Ectodermal cell (in vitro differentiated cells): ENCODE measurements at regions not wholly inside any gene's neighbourhood (a gene's known extent, or its start where the extent isn't known, plus 50 kb on each side); places are given as distances from the start of the nearest gene placed in this dataset.
A peak's percentile ranks its signal among the peaks of the same experiment; 100 is the strongest.
"Not testable (repeated sequence)": the region's sequence is repeated elsewhere in the genome, so short reads cannot be mapped to it uniquely, and the experiment has no call there.

Experiments
- H3K27ac ChIP-seq: 2 replicates; pipeline ENCODE4 v1.7.0; 2013; ENCODE audit warnings: mild to moderate bottlenecking, low read depth, low read length; ENCODE audit not compliant: insufficient read depth, poor library complexity, severe bottlenecking
- H3K27me3 ChIP-seq: 2 replicates; pipeline ENCODE4 v1.7.0; 2013; ENCODE audit warnings: mild to moderate bottlenecking, low read length; ENCODE audit not compliant: insufficient read depth, control insufficient read depth, poor library complexity, severe bottlenecking
- H3K36me3 ChIP-seq: one replicate; pipeline ENCODE4 v1.7.0; 2013; ENCODE audit warnings: low read length; ENCODE audit not compliant: control insufficient read depth, insufficient read depth
- H3K4me1 ChIP-seq: one replicate; pipeline ENCODE4 v1.7.0; 2013; ENCODE audit warnings: low read length; ENCODE audit not compliant: control insufficient read depth, insufficient read depth
- H3K4me3 ChIP-seq: 2 replicates; pipeline ENCODE4 v1.7.0; 2013; ENCODE audit warnings: low read depth, low read length, control low read depth; ENCODE audit not compliant: insufficient read depth
- H3K9me3 ChIP-seq: 2 replicates; pipeline ENCODE4 v1.7.0; 2013; ENCODE audit warnings: mild to moderate bottlenecking, low read length, moderate library complexity; ENCODE audit not compliant: control insufficient read depth
- WGBS, 2 experiments: methylation state at CpG; one replicate each; pipeline ENCODE4 v1.1.7; 2013; ENCODE audit warnings: missing lambda C conversion rate in 2 of 2; 5-methylcytosine and 5-hydroxymethylcytosine counted together

DNA sequence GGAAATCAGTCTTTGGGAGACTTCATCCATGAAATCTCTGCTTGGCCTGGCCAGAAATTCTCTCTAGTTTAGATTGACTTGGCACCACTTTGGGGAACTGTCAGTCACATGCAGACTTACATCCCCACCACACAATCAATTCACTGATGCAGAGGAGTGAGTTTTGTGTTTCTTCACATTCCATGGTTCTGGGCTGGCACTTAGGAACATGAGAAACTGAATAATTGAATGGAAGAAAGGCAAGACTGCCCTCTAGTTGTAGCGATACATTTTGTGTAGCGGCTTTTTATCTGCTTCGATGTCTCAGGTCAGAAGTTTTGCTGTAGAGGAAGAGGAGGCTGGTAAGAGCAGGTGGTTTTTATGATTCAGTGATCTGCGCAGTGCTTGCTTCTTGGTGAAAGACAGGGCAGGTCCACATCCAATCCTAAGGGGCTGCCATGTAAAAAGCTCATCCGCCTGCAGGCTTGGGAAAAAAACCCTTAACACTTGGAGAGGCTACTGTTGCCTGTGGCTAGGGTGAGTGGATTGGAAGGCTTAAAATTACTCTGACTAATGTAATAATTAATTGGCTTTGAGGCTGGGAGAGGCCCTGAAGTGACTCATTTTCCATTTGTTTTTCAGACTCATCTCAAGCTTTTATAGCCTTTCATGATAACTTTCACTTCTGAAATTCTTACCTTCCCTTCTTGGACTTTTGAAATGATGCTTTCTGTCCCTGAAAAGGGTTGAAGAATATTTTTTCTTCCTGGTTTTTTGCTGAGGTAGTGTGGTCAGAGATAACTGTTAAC, 75.4 kb upstream of the LPCAT1 start:
- H3K27me3 ChIP-seq, H3K9me3 ChIP-seq, H3K4me3 ChIP-seq, H3K36me3 ChIP-seq, H3K27ac ChIP-seq, H3K4me1 ChIP-seq: not testable (repeated sequence)
- 56 to 80% methylated on average over 3 to 5 of the region's 5 CpGs for WGBS, 2 experiments

DNA sequence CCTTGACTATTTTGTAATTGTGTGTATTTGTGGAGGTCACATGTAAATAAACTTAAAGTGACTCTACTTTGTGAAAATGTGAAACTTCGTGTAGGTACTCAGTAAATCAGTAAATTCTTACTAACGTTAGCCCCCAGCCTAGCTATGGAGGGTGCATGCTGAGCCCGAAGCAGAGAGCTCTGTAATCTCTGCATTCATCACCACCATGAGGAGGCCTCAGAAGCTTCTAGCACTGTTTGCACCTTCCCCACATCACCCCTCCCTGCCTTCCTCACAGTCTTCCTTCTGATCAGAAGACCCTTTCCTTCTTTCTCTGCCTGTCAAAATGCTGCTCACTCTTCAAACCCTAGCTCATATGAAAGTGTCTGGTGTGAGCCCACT, 73.3 kb upstream of the LPCAT1 start:
- not testable (repeated sequence) for H3K27ac ChIP-seq
- 16 to 39% methylated on average over 2 of the region's 3 CpGs for WGBS, 2 experiments

DNA sequence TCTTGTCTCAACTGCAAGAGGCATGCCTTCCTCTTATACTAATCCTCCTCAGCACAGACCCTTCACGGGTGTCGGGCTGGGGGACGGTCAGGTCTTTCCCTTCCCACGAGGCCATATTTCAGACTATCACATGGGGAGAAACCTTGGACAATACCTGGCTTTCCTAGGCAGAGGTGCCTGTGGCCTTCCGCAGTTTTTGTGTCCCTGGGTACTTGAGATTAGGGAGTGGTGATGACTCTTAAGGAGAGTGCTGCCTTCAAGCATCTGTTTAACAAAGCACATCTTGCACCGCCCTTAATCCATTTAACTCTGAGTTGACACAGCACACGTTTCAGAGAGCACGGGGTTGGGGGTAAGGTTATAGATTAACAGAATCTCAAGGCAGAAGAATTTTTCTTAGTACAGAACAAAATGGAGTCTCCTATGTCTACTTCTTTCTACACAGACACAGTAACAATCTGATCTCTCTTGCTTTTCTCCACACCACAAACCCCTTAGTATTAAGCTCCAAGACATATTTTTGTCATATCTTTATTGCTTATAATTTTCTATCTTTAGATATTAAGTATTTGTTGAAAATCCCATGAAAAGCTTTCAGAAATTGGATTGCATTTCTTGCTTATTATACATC, 72.8 kb upstream of the LPCAT1 start:
- H3K27ac ChIP-seq, H3K36me3 ChIP-seq, H3K4me3 ChIP-seq, H3K9me3 ChIP-seq, H3K4me1 ChIP-seq, H3K27me3 ChIP-seq: not testable (repeated sequence)
- WGBS, 2 experiments = 28% methylated on average over 4 of the region's 8 CpGs; no CpG with 5 or more reads in 1 of the 2 experiments

More for the DNA sequence above, 73.3 kb upstream of the LPCAT1 start:
- not testable (repeated sequence) for H3K27me3 ChIP-seq, H3K36me3 ChIP-seq, H3K9me3 ChIP-seq, H3K4me3 ChIP-seq, H3K4me1 ChIP-seq

DNA sequence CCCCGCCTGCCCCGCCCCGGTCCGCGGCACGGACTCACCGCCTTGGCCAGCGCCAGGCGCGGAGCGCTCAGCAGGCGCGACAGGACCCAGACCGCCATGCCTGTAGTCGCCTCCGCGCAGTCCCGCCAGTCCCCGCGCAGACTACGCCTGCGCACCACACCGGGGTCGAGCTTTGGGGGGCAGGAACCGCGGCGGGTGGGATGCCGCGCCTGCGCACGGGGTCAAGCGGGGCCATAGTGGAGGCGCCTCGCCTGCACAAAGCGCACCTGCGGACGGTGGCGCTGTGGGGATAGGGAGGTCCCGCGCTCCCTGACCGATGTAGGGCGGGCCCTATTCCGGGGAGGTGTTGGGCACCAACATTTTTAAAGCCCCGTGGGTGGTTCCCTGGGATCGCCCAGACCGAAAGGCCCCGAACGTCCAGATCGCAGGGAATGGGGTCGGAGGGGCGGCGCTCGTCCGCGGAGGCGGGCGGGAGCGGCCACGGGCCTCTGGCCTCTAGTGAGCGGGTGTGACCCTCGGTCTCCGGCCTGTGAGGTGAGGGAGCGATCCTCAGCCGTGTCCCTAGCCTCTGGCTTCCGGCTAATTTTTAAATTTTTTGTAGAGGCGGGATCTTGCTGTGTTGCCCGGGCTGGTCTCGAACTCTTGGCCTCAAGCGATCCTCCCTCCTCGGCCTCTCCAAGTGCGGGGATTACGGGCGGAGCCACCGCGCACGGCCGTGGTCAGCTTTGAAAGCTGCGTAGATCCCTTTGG, 70.8 kb upstream of the LPCAT1 start:
- H3K27ac ChIP-seq = no peak overlapping the region
- H3K4me3 ChIP-seq = peak overlapping the region; percentile 53
- no peaks in the 10 kb centered on the region for H3K4me1 ChIP-seq
- WGBS, 2 experiments = 21% methylated on average over 78 of the region's 78 CpGs
- H3K36me3 ChIP-seq = no peaks in the 10 kb centered on the region
- H3K27me3 ChIP-seq = no peaks in the 10 kb centered on the region
- no peaks in the 10 kb centered on the region for H3K9me3 ChIP-seq

DNA sequence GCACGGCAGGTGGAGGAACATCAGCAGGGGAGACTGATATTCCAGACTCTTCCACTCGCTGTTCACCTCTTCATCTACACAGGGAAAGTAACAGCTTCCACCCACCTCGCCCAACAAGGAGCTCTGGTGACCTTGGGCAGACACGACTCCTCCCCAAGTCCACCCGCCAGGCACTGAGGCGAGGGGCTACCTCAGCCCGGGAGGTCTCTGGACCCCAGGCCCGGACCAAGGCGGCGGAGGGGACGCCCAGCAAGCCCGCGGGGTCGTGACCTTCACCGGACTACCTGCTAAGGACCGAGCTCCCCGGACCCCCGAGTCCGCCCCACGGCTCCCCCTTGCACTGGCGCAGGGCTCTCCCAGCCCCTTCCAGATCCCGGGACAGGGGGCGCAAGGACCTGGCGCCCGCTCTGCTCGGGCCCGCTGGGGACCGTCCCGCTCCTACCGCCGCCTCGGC, 70.2 kb upstream of the LPCAT1 start:
- no peak overlapping the region for H3K27ac ChIP-seq
- no peaks in the 10 kb centered on the region for H3K27me3 ChIP-seq
- H3K9me3 ChIP-seq = no peaks in the 10 kb centered on the region
- no peaks in the 10 kb centered on the region for H3K4me1 ChIP-seq
- peaks cover 4% of the 10 kb centered on the region for H3K36me3 ChIP-seq
- 4 to 5% methylated on average over 32 of the region's 32 CpGs for WGBS, 2 experiments
- peak overlapping the region; percentile 53 for H3K4me3 ChIP-seq

DNA sequence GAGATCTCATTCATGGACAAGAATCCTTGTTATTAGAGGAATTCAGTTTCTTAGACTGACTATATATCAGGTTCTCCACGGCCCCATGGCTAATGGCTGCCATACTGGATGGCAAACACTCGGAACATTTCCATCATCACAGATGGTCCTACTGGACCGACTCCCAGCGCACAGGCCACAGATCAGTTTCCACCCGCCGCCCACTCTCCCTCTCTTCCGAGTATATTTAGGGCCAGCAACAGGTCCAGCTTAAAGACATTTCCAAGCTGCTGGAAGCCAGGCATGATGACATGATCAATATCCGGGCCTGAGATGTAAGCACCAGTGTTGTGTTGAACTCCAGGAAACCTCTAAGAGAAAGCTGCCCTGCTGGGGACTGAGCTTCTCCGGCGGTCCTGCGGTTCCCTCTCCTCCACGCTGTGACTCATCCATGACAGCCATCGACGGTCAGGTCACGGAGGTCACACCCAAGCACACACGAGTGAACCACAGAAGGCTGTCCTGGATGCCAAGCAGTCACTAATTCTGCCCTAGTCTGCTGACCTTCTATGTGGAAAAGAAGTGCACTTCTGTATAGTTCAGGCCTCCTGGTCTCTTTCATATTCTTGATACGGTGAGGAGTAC, 64.4 kb upstream of the LPCAT1 start:
- peaks cover 24% of the 10 kb centered on the region for H3K36me3 ChIP-seq
- H3K4me1 ChIP-seq, H3K4me3 ChIP-seq, H3K27me3 ChIP-seq, H3K9me3 ChIP-seq, H3K27ac ChIP-seq: not testable (repeated sequence)
- 96 to 97% methylated on average over 17 of the region's 17 CpGs for WGBS, 2 experiments

DNA sequence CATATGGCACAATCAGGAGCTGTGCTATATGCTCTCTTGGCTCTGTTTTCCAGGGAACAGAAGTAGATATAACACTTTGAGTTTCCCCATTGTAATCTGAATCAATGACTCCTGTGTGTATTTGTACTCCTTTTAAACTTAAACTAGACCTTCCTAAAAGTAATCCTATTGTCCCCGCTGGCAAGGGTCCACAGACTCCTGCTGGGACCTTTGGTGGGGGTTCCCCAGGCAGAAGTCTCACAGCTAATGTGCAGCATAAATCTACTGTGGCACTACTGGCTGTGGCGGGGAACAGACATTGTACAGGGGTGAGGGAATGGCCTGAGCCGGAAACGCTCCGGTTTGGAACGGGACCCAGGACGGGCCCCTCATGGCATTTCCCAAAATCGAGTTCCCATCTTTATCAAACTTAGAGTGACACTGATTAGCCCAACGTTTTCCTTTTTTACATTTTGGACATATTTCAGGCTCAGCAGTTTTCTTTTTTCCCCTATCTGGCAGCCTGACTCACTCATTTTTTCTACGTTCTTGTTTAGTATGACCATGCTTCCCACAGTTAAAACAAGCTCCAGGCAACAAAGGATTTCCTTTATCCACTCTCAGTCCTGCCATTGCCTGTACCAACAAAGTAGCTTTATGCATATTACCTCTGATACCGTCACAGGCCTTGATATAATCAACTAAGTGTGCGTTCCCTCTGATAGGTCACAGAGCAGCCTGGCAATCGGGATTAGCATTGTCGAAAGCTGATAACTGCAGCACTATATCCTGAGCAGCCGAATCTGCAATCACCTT, 59.5 kb upstream of the LPCAT1 start:
- H3K4me1 ChIP-seq, H3K27me3 ChIP-seq, H3K27ac ChIP-seq, H3K4me3 ChIP-seq, H3K9me3 ChIP-seq: not testable (repeated sequence)
- WGBS, 2 experiments = 93 to 94% methylated on average over 15 of the region's 15 CpGs
- H3K36me3 ChIP-seq = peaks cover 20% of the 10 kb centered on the region

DNA sequence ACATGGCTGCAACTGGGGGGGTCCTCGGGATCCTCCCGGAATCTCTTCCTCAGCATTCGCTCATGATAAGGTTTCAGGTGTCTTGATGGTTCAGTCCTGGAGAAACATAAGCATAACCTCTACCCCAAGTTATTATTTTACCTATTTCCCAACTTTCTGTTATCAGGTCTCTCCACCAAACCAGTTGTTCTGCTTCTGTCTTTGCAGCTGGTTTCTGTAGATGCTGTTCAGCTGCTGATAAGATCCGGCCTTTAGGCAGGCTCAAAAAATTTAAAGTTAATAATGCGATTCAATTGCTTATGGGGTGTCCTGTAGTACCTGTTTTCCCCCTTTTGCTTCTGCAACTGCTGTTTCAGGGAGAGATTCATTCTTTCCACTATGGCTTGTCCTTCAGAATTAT, 55.6 kb upstream of the LPCAT1 start:
- not testable (repeated sequence) for H3K27ac ChIP-seq, H3K27me3 ChIP-seq, H3K36me3 ChIP-seq, H3K4me3 ChIP-seq, H3K4me1 ChIP-seq, H3K9me3 ChIP-seq
- 92 to 96% methylated on average over 5 of the region's 5 CpGs for WGBS, 2 experiments

DNA sequence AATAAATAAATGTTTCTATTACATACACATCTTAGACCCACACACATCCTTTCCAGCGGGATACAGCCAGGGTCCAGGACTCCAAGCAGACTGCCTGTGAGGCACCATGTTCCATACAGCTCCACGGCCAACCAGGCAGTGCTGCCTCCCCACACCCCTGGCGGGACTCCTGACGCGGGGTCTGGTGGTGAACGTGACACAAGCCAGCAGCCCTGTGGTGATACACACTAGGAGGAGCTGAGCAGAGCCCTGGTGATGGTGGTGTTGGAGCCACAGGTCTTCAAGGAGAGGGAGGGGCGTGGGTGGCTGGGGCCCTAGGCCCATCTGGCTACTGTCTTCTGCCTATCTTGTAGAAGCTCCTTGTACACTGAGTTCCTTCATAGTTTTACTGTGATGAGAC, 53.1 kb upstream of the LPCAT1 start:
- not testable (repeated sequence) for H3K4me1 ChIP-seq, H3K9me3 ChIP-seq, H3K27me3 ChIP-seq, H3K27ac ChIP-seq, H3K4me3 ChIP-seq, H3K36me3 ChIP-seq
- 87% methylated on average over 5 of the region's 7 CpGs for WGBS, 2 experiments
